ENCODE measurements at regions not wholly inside any gene's neighbourhood (a gene's known extent, or its start where the extent isn't known, plus 50 kb on each side); places are given as distances from the start of the nearest gene placed in this dataset.

GRCh38 chr5:51018423-51018822 lies 352.0 kb downstream of the PARP8 start:
- WGBS (ENCODE audit: insufficient coverage) = 100% methylated on average over 2 of the region's 2 CpGs
- ChIA-PET CTCF (no interaction called here), POLR2A (no interaction called here)
- Histone ChIP-seq H3K27ac (ENCODE audit: insufficient read depth in 1 of 2, low read depth in 1 of 2, low read length in 2 of 2, poor library complexity in 1 of 2, severe bottlenecking in 2 of 2) (no peak overlapping the region), H3K9me3 (ENCODE audit: control extremely low read depth in 1 of 5, control insufficient read depth in 4 of 5, insufficient read depth in 2 of 5, low read depth in 1 of 5, low read length in 4 of 5) (no peaks in the 10 kb centered on the region), H3K4me1 (ENCODE audit: control extremely low read depth in 1 of 4, control insufficient read depth in 4 of 4, insufficient read depth in 4 of 4, low read length in 3 of 4) (no peaks in the 10 kb centered on the region), H3K4me3 (ENCODE audit: control insufficient read depth in 1 of 7, extremely low read depth in 1 of 7, insufficient read depth in 4 of 7, low read depth in 2 of 7, low read length in 6 of 7) (no peak overlapping the region), H3K27me3 (replicated peaks in 2 of 5; ENCODE audit: control insufficient read depth in 4 of 5, insufficient read depth in 5 of 5, low read length in 4 of 5) (no peaks in the 10 kb centered on the region), H3K36me3 (ENCODE audit: control insufficient read depth in 4 of 4, insufficient read depth in 4 of 4, low read length in 3 of 4) (no peaks in the 10 kb centered on the region)
- DNase-seq = no peak

GRCh38 chr5:51024263-51024662 lies 357.8 kb downstream of the PARP8 start:
- no peak overlapping the region for H3K4me3 ChIP-seq (ENCODE audit: control insufficient read depth in 1 of 7, extremely low read depth in 1 of 7, insufficient read depth in 4 of 7, low read depth in 2 of 7, low read length in 6 of 7)
- H3K9me3 ChIP-seq (ENCODE audit: control extremely low read depth in 1 of 5, control insufficient read depth in 4 of 5, insufficient read depth in 2 of 5, low read depth in 1 of 5, low read length in 4 of 5) = peaks cover 0 to 1% (median 0%) of the 10 kb centered on the region in 5 experiments
- no peak for DNase-seq
- no peak overlapping the region for H3K27ac ChIP-seq (ENCODE audit: insufficient read depth in 1 of 2, low read depth in 1 of 2, low read length in 2 of 2, poor library complexity in 1 of 2, severe bottlenecking in 2 of 2)
- no peaks in the 10 kb centered on the region for H3K27me3 ChIP-seq (replicated peaks in 2 of 5; ENCODE audit: control insufficient read depth in 4 of 5, insufficient read depth in 5 of 5, low read length in 4 of 5)
- ChIA-PET CTCF (no interaction called here), POLR2A (no interaction called here)
- no peaks in the 10 kb centered on the region for H3K4me1 ChIP-seq (ENCODE audit: control extremely low read depth in 1 of 4, control insufficient read depth in 4 of 4, insufficient read depth in 4 of 4, low read length in 3 of 4)
- H3K36me3 ChIP-seq (ENCODE audit: control insufficient read depth in 4 of 4, insufficient read depth in 4 of 4, low read length in 3 of 4) = no peaks in the 10 kb centered on the region

GRCh38 chr5:51027271-51027670 lies 356.0 kb upstream of the ISL1 start:
- ChIA-PET CTCF (no interaction called here), POLR2A (no interaction called here)
- DNase-seq = no peak
- Histone ChIP-seq H3K27me3 (replicated peaks in 2 of 5; ENCODE audit: control insufficient read depth in 4 of 5, insufficient read depth in 5 of 5, low read length in 4 of 5) (no peaks in the 10 kb centered on the region), H3K27ac (ENCODE audit: insufficient read depth in 1 of 2, low read depth in 1 of 2, low read length in 2 of 2, poor library complexity in 1 of 2, severe bottlenecking in 2 of 2) (no peak overlapping the region), H3K4me3 (ENCODE audit: control insufficient read depth in 1 of 7, extremely low read depth in 1 of 7, insufficient read depth in 4 of 7, low read depth in 2 of 7, low read length in 6 of 7) (no peak overlapping the region), H3K4me1 (ENCODE audit: control extremely low read depth in 1 of 4, control insufficient read depth in 4 of 4, insufficient read depth in 4 of 4, low read length in 3 of 4) (no peaks in the 10 kb centered on the region), H3K9me3 (ENCODE audit: control extremely low read depth in 1 of 5, control insufficient read depth in 4 of 5, insufficient read depth in 2 of 5, low read depth in 1 of 5, low read length in 4 of 5) (peaks cover 0 to 1% (median 0%) of the 10 kb centered on the region in 5 experiments), H3K36me3 (ENCODE audit: control insufficient read depth in 4 of 4, insufficient read depth in 4 of 4, low read length in 3 of 4) (no peaks in the 10 kb centered on the region)
- 79% methylated on average over 1 of the region's 1 CpG for WGBS (ENCODE audit: insufficient coverage)

- Histone ChIP-seq H3K27ac (ENCODE audit: insufficient read depth in 1 of 2, low read depth in 1 of 2, low read length in 2 of 2, poor library complexity in 1 of 2, severe bottlenecking in 2 of 2) (no peak overlapping the region), H3K4me3 (ENCODE audit: control insufficient read depth in 1 of 7, extremely low read depth in 1 of 7, insufficient read depth in 4 of 7, low read depth in 2 of 7, low read length in 6 of 7) (no peak overlapping the region), H3K9me3 (ENCODE audit: control extremely low read depth in 1 of 5, control insufficient read depth in 4 of 5, insufficient read depth in 2 of 5, low read depth in 1 of 5, low read length in 4 of 5) (peaks cover 0 to 1% (median 0%) of the 10 kb centered on the region in 5 experiments), H3K4me1 (ENCODE audit: control extremely low read depth in 1 of 4, control insufficient read depth in 4 of 4, insufficient read depth in 4 of 4, low read length in 3 of 4) (no peaks in the 10 kb centered on the region), H3K36me3 (ENCODE audit: control insufficient read depth in 4 of 4, insufficient read depth in 4 of 4, low read length in 3 of 4) (no peaks in the 10 kb centered on the region), H3K27me3 (replicated peaks in 2 of 5; ENCODE audit: control insufficient read depth in 4 of 5, insufficient read depth in 5 of 5, low read length in 4 of 5) (no peaks in the 10 kb centered on the region)
- DNase-seq = no peak
- WGBS (ENCODE audit: insufficient coverage) = no CpG with 5 or more reads among the region's 1 CpG
- POLR2A ChIA-PET = no interaction called here
- CTCF ChIA-PET = no interaction called here
These were observed 354.9 kb upstream of the ISL1 start for GRCh38 chr5:51028394-51028793.

- no peak overlapping the region for H3K4me3 ChIP-seq (ENCODE audit: control insufficient read depth in 1 of 7, extremely low read depth in 1 of 7, insufficient read depth in 4 of 7, low read depth in 2 of 7, low read length in 6 of 7)
- POLR2A ChIA-PET = no interaction called here
- no peaks in the 10 kb centered on the region for H3K36me3 ChIP-seq (ENCODE audit: control insufficient read depth in 4 of 4, insufficient read depth in 4 of 4, low read length in 3 of 4)
- no peaks in the 10 kb centered on the region for H3K4me1 ChIP-seq (ENCODE audit: control extremely low read depth in 1 of 4, control insufficient read depth in 4 of 4, insufficient read depth in 4 of 4, low read length in 3 of 4)
- CTCF ChIA-PET = no interaction called here
- WGBS (ENCODE audit: insufficient coverage) = 90% methylated on average over 3 of the region's 4 CpGs
- no peak overlapping the region for H3K27ac ChIP-seq (ENCODE audit: insufficient read depth in 1 of 2, low read depth in 1 of 2, low read length in 2 of 2, poor library complexity in 1 of 2, severe bottlenecking in 2 of 2)
- no peak for DNase-seq
- peaks cover 0 to 1% (median 0%) of the 10 kb centered on the region in 5 experiments for H3K9me3 ChIP-seq (ENCODE audit: control extremely low read depth in 1 of 5, control insufficient read depth in 4 of 5, insufficient read depth in 2 of 5, low read depth in 1 of 5, low read length in 4 of 5)
- no peaks in the 10 kb centered on the region for H3K27me3 ChIP-seq (replicated peaks in 2 of 5; ENCODE audit: control insufficient read depth in 4 of 5, insufficient read depth in 5 of 5, low read length in 4 of 5)
These were observed 350.0 kb upstream of the ISL1 start for GRCh38 chr5:51033215-51033614.

- POLR2A ChIA-PET = no interaction called here
- H3K27me3 ChIP-seq (replicated peaks in 2 of 5; ENCODE audit: control insufficient read depth in 4 of 5, insufficient read depth in 5 of 5, low read length in 4 of 5) = no peaks in the 10 kb centered on the region
- WGBS (ENCODE audit: insufficient coverage) = no CpG with 5 or more reads among the region's 1 CpG
- H3K4me1 ChIP-seq (ENCODE audit: control extremely low read depth in 1 of 4, control insufficient read depth in 4 of 4, insufficient read depth in 4 of 4, low read length in 3 of 4) = no peaks in the 10 kb centered on the region
- no peak overlapping the region for H3K27ac ChIP-seq (ENCODE audit: insufficient read depth in 1 of 2, low read depth in 1 of 2, low read length in 2 of 2, poor library complexity in 1 of 2, severe bottlenecking in 2 of 2)
- H3K9me3 ChIP-seq (ENCODE audit: control extremely low read depth in 1 of 5, control insufficient read depth in 4 of 5, insufficient read depth in 2 of 5, low read depth in 1 of 5, low read length in 4 of 5) = no peaks in the 10 kb centered on the region
- CTCF ChIA-PET = no interaction called here
- no peaks in the 10 kb centered on the region for H3K36me3 ChIP-seq (ENCODE audit: control insufficient read depth in 4 of 4, insufficient read depth in 4 of 4, low read length in 3 of 4)
- no peak for DNase-seq
- H3K4me3 ChIP-seq (ENCODE audit: control insufficient read depth in 1 of 7, extremely low read depth in 1 of 7, insufficient read depth in 4 of 7, low read depth in 2 of 7, low read length in 6 of 7) = no peak overlapping the region
These were observed 348.9 kb upstream of the ISL1 start for GRCh38 chr5:51034222-51034901.

GRCh38 chr5:51039424-51040329 lies 343.6 kb upstream of the ISL1 start:
- Histone ChIP-seq H3K27me3 (replicated peaks in 2 of 5; ENCODE audit: control insufficient read depth in 4 of 5, insufficient read depth in 5 of 5, low read length in 4 of 5) (no peaks in the 10 kb centered on the region), H3K36me3 (ENCODE audit: control insufficient read depth in 4 of 4, insufficient read depth in 4 of 4, low read length in 3 of 4) (no peaks in the 10 kb centered on the region), H3K4me3 (ENCODE audit: control insufficient read depth in 1 of 7, extremely low read depth in 1 of 7, insufficient read depth in 4 of 7, low read depth in 2 of 7, low read length in 6 of 7) (no peak overlapping the region), H3K9me3 (ENCODE audit: control extremely low read depth in 1 of 5, control insufficient read depth in 4 of 5, insufficient read depth in 2 of 5, low read depth in 1 of 5, low read length in 4 of 5) (no peaks in the 10 kb centered on the region), H3K27ac (ENCODE audit: insufficient read depth in 1 of 2, low read depth in 1 of 2, low read length in 2 of 2, poor library complexity in 1 of 2, severe bottlenecking in 2 of 2) (no peak overlapping the region), H3K4me1 (ENCODE audit: control extremely low read depth in 1 of 4, control insufficient read depth in 4 of 4, insufficient read depth in 4 of 4, low read length in 3 of 4) (no peaks in the 10 kb centered on the region)
- POLR2A ChIA-PET = no interaction called here
- CTCF ChIA-PET = no interaction called here
- DNase-seq = no peak
- WGBS (ENCODE audit: insufficient coverage) = 50% methylated on average over 2 of the region's 6 CpGs
